Activated CD8-positive, alpha-beta memory T cell treated with anti-CD3 and anti-CD28 coated beads for 36 hours (primary cell): ENCODE measurements at regions not wholly inside any gene's neighbourhood (a gene's known extent, or its start where the extent isn't known, plus 50 kb on each side); places are given as distances from the start of the nearest gene placed in this dataset.

Source experiments
- CTCF ChIA-PET: fragments of 350-600 bp; sonication (Branson Sonifier 250); formaldehyde crosslinking; loops from one replicate; lab custom pipeline; 2021; ENCODE audit warnings: antibody characterized with exemption; lab: Charles Lee
- POLR2A ChIA-PET: fragments of 350-600 bp; sonication (Branson Sonifier 250); formaldehyde crosslinking; loops from one replicate; lab custom pipeline; 2021; ENCODE audit warnings: antibody characterized with exemption; lab: Charles Lee

GRCh38 chr12:86787419-86787818 is 531.2 kb upstream of the MGAT4C start:
- CTCF ChIA-PET: no interaction called here
- POLR2A ChIA-PET: no interaction called here

GRCh38 chr12:86777325-86777724 is 521.1 kb upstream of the MGAT4C start:
- ChIA-PET POLR2A (no interaction called here), CTCF (no interaction called here)

GRCh38 chr12:86774841-86775388 is 518.7 kb upstream of the MGAT4C start:
- ChIA-PET CTCF (no interaction called here), POLR2A (no interaction called here)

GRCh38 chr12:86772696-86773095 is 516.5 kb upstream of the MGAT4C start:
- POLR2A ChIA-PET: no interaction called here
- CTCF ChIA-PET: no interaction called here

GRCh38 chr12:86770871-86771270 is 514.7 kb upstream of the MGAT4C start:
- POLR2A ChIA-PET: no interaction called here
- CTCF ChIA-PET: no interaction called here

GRCh38 chr12:86748894-86749293 is 492.7 kb upstream of the MGAT4C start:
- ChIA-PET POLR2A (no interaction called here), CTCF (no interaction called here)

GRCh38 chr12:86744547-86745212 is 488.5 kb upstream of the MGAT4C start:
- CTCF ChIA-PET: no interaction called here
- POLR2A ChIA-PET: no interaction called here

GRCh38 chr12:86743875-86744536 is 487.8 kb upstream of the MGAT4C start:
- POLR2A ChIA-PET: no interaction called here
- CTCF ChIA-PET: no interaction called here

GRCh38 chr12:86741531-86741930 is 485.3 kb upstream of the MGAT4C start:
- POLR2A ChIA-PET: no interaction called here
- CTCF ChIA-PET: no interaction called here

GRCh38 chr12:86735851-86736250 is 479.7 kb upstream of the MGAT4C start:
- CTCF ChIA-PET: no interaction called here

GRCh38 chr12:86735072-86735471 is 478.9 kb upstream of the MGAT4C start:
- CTCF ChIA-PET: no interaction called here

More at GRCh38 chr12:86735851-86736250, 479.7 kb upstream of the MGAT4C start:
- POLR2A ChIA-PET: no interaction called here

GRCh38 chr12:86730233-86730632 is 474.0 kb upstream of the MGAT4C start:
- POLR2A ChIA-PET: no interaction called here
- CTCF ChIA-PET: no interaction called here

More at GRCh38 chr12:86735072-86735471, 478.9 kb upstream of the MGAT4C start:
- POLR2A ChIA-PET: no interaction called here

GRCh38 chr12:86729739-86730138 is 473.5 kb upstream of the MGAT4C start:
- CTCF ChIA-PET: no interaction called here
- POLR2A ChIA-PET: no interaction called here

GRCh38 chr12:86727160-86727559 is 471.0 kb upstream of the MGAT4C start:
- ChIA-PET CTCF (no interaction called here), POLR2A (no interaction called here)

- ChIA-PET CTCF (no interaction called here), POLR2A (no interaction called here)
These were observed 468.5 kb upstream of the MGAT4C start for GRCh38 chr12:86724716-86725115.

GRCh38 chr12:86723326-86723725 is 467.1 kb upstream of the MGAT4C start:
- CTCF ChIA-PET: no interaction called here

GRCh38 chr12:86721713-86722397 is 465.7 kb upstream of the MGAT4C start:
- CTCF ChIA-PET: no interaction called here
- POLR2A ChIA-PET: no interaction called here

More at GRCh38 chr12:86723326-86723725, 467.1 kb upstream of the MGAT4C start:
- POLR2A ChIA-PET: no interaction called here

GRCh38 chr12:86719381-86719780 is 463.2 kb upstream of the MGAT4C start:
- CTCF ChIA-PET: no interaction called here
- POLR2A ChIA-PET: no interaction called here

GRCh38 chr12:86713121-86713520 is 456.9 kb upstream of the MGAT4C start:
- CTCF ChIA-PET: no interaction called here
- POLR2A ChIA-PET: no interaction called here

GRCh38 chr12:86712425-86712843 is 456.2 kb upstream of the MGAT4C start:
- POLR2A ChIA-PET: no interaction called here
- CTCF ChIA-PET: no interaction called here
